T-helper 2 cell treated with Interferon-gamma antibody and Interleukin-4, amounts not matched to agents 5 μg/mL and 100 μg/mL, for 36 hours (primary cell): ENCODE measurements at regions not wholly inside any gene's neighbourhood (a gene's known extent, or its start where the extent isn't known, plus 50 kb on each side); places are given as distances from the start of the nearest gene placed in this dataset.
"Not testable (repeated sequence)": the region's sequence is repeated elsewhere in the genome, so short reads cannot be mapped to it uniquely, and the experiment has no call there.

ENCODE experiments used
- DNase-seq: peaks from one replicate; pipeline ENCODE4 v3.0.0; 2021; ENCODE audit warnings: low spot score
- H3K27ac Mint-ChIP-seq: one replicate; pipeline ENCODE4 v1.8.0; 2021; ENCODE audit warnings: mild to moderate bottlenecking, mixed read lengths
- H3K27me3 Mint-ChIP-seq: one replicate; pipeline ENCODE4 v1.8.0; 2021; ENCODE audit warnings: low read depth, mixed read lengths
- H3K36me3 Mint-ChIP-seq: one replicate; pipeline ENCODE4 v1.8.0; 2021; ENCODE audit warnings: low read depth, mixed read lengths
- H3K4me1 Mint-ChIP-seq: one replicate; pipeline ENCODE4 v1.8.0; 2021; ENCODE audit warnings: low read depth, mixed read lengths
- H3K4me3 Mint-ChIP-seq: one replicate; pipeline ENCODE4 v1.8.0; 2022; ENCODE audit warnings: mild to moderate bottlenecking, moderate library complexity, mixed read lengths
- H3K9me3 Mint-ChIP-seq: one replicate; pipeline ENCODE4 v1.8.0; 2021; ENCODE audit warnings: mixed read lengths

GRCh38 chr4:34279011-34279410, 1965.3 kb downstream of the ARAP2 start:
- H3K27me3 Mint-ChIP-seq = no peaks in the 10 kb centered on the region

GRCh38 chr4:34280131-34280530, 1964.2 kb downstream of the ARAP2 start:
- Mint-ChIP-seq H3K4me1 (no peaks in the 10 kb centered on the region), H3K9me3 (peaks cover 34% of the 10 kb centered on the region), H3K27me3 (no peaks in the 10 kb centered on the region), H3K27ac (no peak overlapping the region), H3K36me3 (no peaks in the 10 kb centered on the region), H3K4me3 (no peak overlapping the region)
- no peak for DNase-seq

More at GRCh38 chr4:34279011-34279410, 1965.3 kb downstream of the ARAP2 start:
- Mint-ChIP-seq H3K4me3 (no peak overlapping the region), H3K4me1 (no peaks in the 10 kb centered on the region), H3K36me3 (no peaks in the 10 kb centered on the region), H3K9me3 (peaks cover 34% of the 10 kb centered on the region), H3K27ac (no peak overlapping the region)
- no peak for DNase-seq

GRCh38 chr4:34281826-34282225, 1962.5 kb downstream of the ARAP2 start:
- H3K27ac Mint-ChIP-seq = no peak overlapping the region
- H3K27me3 Mint-ChIP-seq = no peaks in the 10 kb centered on the region
- no peaks in the 10 kb centered on the region for H3K4me1 Mint-ChIP-seq
- H3K9me3 Mint-ChIP-seq = peaks cover 25% of the 10 kb centered on the region
- no peak overlapping the region for H3K4me3 Mint-ChIP-seq
- H3K36me3 Mint-ChIP-seq = no peaks in the 10 kb centered on the region
- no peak for DNase-seq

- H3K4me3 Mint-ChIP-seq = no peak overlapping the region
- no peaks in the 10 kb centered on the region for H3K36me3 Mint-ChIP-seq
- H3K27me3 Mint-ChIP-seq = no peaks in the 10 kb centered on the region
- no peak for DNase-seq
- H3K27ac Mint-ChIP-seq = no peak overlapping the region
- H3K4me1 Mint-ChIP-seq = no peaks in the 10 kb centered on the region
- H3K9me3 Mint-ChIP-seq = peaks cover 12% of the 10 kb centered on the region
These were observed 1954.8 kb downstream of the ARAP2 start for GRCh38 chr4:34289489-34289888.

GRCh38 chr4:34289962-34290361, 1954.4 kb downstream of the ARAP2 start:
- no peaks in the 10 kb centered on the region for H3K4me1 Mint-ChIP-seq
- H3K27me3 Mint-ChIP-seq = no peaks in the 10 kb centered on the region
- no peak overlapping the region for H3K27ac Mint-ChIP-seq
- H3K4me3 Mint-ChIP-seq = no peak overlapping the region
- H3K9me3 Mint-ChIP-seq = peaks cover 12% of the 10 kb centered on the region
- H3K36me3 Mint-ChIP-seq = no peaks in the 10 kb centered on the region
- no peak for DNase-seq

- no peaks in the 10 kb centered on the region for H3K27me3 Mint-ChIP-seq
- no peaks in the 10 kb centered on the region for H3K36me3 Mint-ChIP-seq
- no peak overlapping the region for H3K4me3 Mint-ChIP-seq
- H3K9me3 Mint-ChIP-seq = peaks cover 14% of the 10 kb centered on the region
- no peak for DNase-seq
- H3K27ac Mint-ChIP-seq = no peak overlapping the region
- H3K4me1 Mint-ChIP-seq = no peaks in the 10 kb centered on the region
These were observed 1950.9 kb downstream of the ARAP2 start for GRCh38 chr4:34293459-34293858.

- H3K27me3 Mint-ChIP-seq = no peaks in the 10 kb centered on the region
- no peaks in the 10 kb centered on the region for H3K4me1 Mint-ChIP-seq
- H3K36me3 Mint-ChIP-seq = no peaks in the 10 kb centered on the region
- H3K27ac Mint-ChIP-seq = no peak overlapping the region
- no peak overlapping the region for H3K4me3 Mint-ChIP-seq
- no peak for DNase-seq
- peaks cover 40% of the 10 kb centered on the region for H3K9me3 Mint-ChIP-seq
These were observed 1934.9 kb downstream of the ARAP2 start for GRCh38 chr4:34309383-34309906.

GRCh38 chr4:34318773-34319172, 1925.5 kb downstream of the ARAP2 start:
- no peak overlapping the region for H3K27ac Mint-ChIP-seq
- peaks cover 3% of the 10 kb centered on the region for H3K9me3 Mint-ChIP-seq
- no peaks in the 10 kb centered on the region for H3K36me3 Mint-ChIP-seq
- no peaks in the 10 kb centered on the region for H3K27me3 Mint-ChIP-seq
- H3K4me3 Mint-ChIP-seq = no peak overlapping the region
- H3K4me1 Mint-ChIP-seq = no peaks in the 10 kb centered on the region
- DNase-seq = no peak

GRCh38 chr4:34323549-34324320, 1920.6 kb downstream of the ARAP2 start:
- no peak overlapping the region for H3K27ac Mint-ChIP-seq
- no peaks in the 10 kb centered on the region for H3K36me3 Mint-ChIP-seq
- no peak for DNase-seq
- no peaks in the 10 kb centered on the region for H3K4me1 Mint-ChIP-seq
- no peak overlapping the region for H3K4me3 Mint-ChIP-seq
- no peaks in the 10 kb centered on the region for H3K27me3 Mint-ChIP-seq
- peaks cover 12% of the 10 kb centered on the region for H3K9me3 Mint-ChIP-seq

- Mint-ChIP-seq H3K9me3 (peaks cover 24% of the 10 kb centered on the region), H3K4me3 (no peak overlapping the region), H3K36me3 (no peaks in the 10 kb centered on the region), H3K27ac (no peak overlapping the region), H3K4me1 (no peaks in the 10 kb centered on the region), H3K27me3 (no peaks in the 10 kb centered on the region)
- DNase-seq = no peak
These were observed 1915.4 kb downstream of the ARAP2 start for GRCh38 chr4:34328939-34329338.

GRCh38 chr4:34335156-34335555, 1909.2 kb downstream of the ARAP2 start:
- H3K27ac Mint-ChIP-seq, H3K4me1 Mint-ChIP-seq, H3K4me3 Mint-ChIP-seq, H3K36me3 Mint-ChIP-seq, H3K27me3 Mint-ChIP-seq, DNase-seq: not testable (repeated sequence)
- peaks cover 25% of the 10 kb centered on the region for H3K9me3 Mint-ChIP-seq

GRCh38 chr4:34335556-34335955, 1908.8 kb downstream of the ARAP2 start:
- not testable (repeated sequence) for H3K27ac Mint-ChIP-seq, H3K27me3 Mint-ChIP-seq, H3K4me3 Mint-ChIP-seq, DNase-seq, H3K4me1 Mint-ChIP-seq, H3K36me3 Mint-ChIP-seq
- peaks cover 21% of the 10 kb centered on the region for H3K9me3 Mint-ChIP-seq

- Mint-ChIP-seq H3K4me1 (no peaks in the 10 kb centered on the region), H3K27ac (no peak overlapping the region), H3K36me3 (no peaks in the 10 kb centered on the region), H3K9me3 (peaks cover 30% of the 10 kb centered on the region), H3K4me3 (no peak overlapping the region), H3K27me3 (no peaks in the 10 kb centered on the region)
- no peak for DNase-seq
These were observed 1881.7 kb downstream of the ARAP2 start for GRCh38 chr4:34362654-34363053.

- Mint-ChIP-seq H3K9me3 (peaks cover 27% of the 10 kb centered on the region), H3K27me3 (no peaks in the 10 kb centered on the region), H3K36me3 (no peaks in the 10 kb centered on the region), H3K27ac (no peak overlapping the region), H3K4me1 (no peaks in the 10 kb centered on the region), H3K4me3 (no peak overlapping the region)
- no peak for DNase-seq
These were observed 1880.5 kb downstream of the ARAP2 start for GRCh38 chr4:34363842-34364241.

- Mint-ChIP-seq H3K27me3 (no peaks in the 10 kb centered on the region), H3K27ac (no peak overlapping the region), H3K4me3 (no peak overlapping the region), H3K9me3 (peaks cover 37% of the 10 kb centered on the region), H3K4me1 (no peaks in the 10 kb centered on the region), H3K36me3 (no peaks in the 10 kb centered on the region)
- no peak for DNase-seq
These were observed 1878.4 kb downstream of the ARAP2 start for GRCh38 chr4:34365946-34366345.
